SK-N-DZ (cell line): ENCODE measurements at regions not wholly inside any gene's neighbourhood (a gene's known extent, or its start where the extent isn't known, plus 50 kb on each side); places are given as distances from the start of the nearest gene placed in this dataset.
"Not testable (repeated sequence)": the region's sequence is repeated elsewhere in the genome, so short reads cannot be mapped to it uniquely, and the experiment has no call there.

Experiments
- DNase-seq: peaks from one replicate; pipeline ENCODE4 v3.0.0-alpha.2; 2015; ENCODE audit warnings: low spot score

DNA sequence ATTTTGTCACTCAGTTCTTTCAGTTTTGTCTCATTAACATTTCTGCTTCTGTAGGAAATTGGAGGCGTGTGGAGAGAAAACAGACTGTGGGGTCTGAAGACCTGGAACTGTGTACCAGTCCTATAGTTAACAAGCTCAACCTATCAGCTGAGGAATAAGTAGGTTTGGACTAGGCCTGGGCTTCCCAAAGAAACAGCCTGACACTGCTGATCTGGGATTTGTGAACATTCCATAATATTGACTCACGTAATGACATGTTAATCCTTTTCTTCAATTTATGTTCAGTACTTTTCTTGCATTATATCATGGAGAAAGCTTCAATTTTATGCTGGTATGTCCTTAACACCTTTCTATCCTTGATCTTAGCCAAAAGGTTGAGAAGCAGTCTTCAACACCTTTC lies 181.6 kb upstream of the RORA start:
- no peak for DNase-seq

DNA sequence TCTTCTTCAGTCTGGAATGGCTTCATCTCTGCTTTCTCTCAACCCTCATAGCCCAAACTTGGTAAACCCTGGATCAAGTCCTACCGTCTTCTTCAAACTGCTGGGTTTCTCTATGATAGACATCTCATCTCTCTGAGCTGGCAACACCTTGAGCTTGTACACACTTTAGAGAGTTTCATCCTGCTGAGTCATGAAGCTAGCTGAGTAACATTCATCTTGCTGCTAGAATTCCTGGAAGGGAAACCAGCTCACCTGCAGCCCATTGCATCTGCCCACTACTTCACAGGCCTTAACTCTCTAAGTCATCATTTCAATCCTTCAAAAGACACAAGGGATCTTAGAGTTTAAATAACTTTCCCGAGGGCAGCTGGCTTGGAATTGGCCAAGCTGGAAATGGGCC lies 175.5 kb upstream of the RORA start:
- DNase-seq = no peak

DNA sequence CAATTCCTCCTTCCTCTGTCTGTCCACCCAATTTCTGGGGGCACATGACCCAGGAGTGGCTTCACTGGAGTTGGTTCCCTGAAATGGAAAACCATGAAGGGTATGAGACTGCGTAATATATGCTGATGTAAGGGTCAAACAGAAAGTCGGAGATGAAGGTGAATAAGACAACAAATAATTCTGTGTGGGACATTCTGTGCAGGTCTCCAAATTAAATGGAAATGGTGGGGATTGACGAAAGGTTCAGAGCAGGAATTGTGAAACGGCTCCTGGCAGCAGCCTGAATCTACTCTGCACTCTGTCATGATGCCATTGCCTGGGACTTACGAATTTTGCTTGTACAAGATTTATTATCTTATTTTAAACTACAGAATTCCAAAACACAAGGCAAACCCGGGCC lies 174.8 kb upstream of the RORA start:
- no peak for DNase-seq

DNA sequence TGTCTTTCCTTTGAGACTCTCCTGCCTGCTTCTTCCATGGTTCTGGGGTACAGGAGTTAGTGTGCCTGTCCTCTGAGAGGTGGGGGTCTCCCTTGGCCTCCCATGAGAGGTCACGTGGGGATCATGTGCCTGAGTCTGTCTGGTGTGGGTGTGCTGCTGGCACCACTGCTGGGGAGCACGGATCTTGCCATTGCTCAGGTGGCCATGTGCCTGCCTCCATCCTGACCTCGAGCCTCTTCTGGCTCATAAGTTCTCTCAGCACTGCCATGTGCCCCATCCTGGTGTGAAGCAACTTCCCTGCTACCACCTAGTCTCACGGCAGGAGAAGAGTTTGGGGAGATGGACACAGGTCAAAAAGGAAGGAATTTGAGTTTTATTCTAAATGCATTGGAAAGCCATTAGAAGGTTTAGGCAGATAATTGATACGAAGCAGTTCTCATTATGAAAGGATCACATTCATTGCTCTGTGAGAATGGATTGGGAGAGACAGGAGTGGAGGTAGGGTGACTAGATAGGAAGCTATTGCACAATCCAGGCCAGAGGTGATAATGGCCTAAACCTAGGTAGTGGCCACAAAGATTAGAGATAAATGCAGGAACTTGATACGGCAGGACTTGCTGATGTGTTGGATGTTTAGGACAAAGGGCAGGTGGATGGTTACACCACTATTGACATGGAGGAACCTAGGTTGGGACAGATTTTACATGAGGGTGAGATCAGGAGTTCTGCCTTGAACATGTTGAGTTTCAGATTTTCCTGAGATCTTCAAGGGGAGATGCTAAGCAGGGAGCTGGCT lies 173.0 kb upstream of the RORA start:
- DNase-seq = no peak

DNA sequence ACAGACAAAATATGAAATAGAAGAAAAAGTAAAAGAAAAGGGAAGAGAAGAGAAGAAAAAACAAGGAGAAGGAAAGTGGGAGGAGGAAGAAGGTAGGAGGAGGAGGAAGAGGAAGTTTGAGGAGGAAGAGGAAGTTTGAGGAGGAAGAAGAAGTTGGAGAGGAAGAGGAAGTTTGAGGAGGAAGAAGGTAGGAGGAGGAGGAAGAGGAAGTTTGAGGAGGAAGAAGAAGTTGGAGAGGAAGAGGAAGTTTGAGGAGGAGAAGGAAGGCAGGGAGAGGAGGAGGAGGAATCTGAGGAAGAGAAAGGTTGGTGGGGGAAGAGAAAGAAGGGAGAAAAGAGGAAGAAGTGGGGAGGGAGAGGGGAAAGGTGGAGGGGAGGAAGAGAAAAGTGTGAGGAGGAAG lies 169.2 kb upstream of the RORA start:
- no peak for DNase-seq

GRCh38 chr15:61396235-61396919 lies 167.3 kb upstream of the RORA start:
- DNase-seq = no peak

DNA sequence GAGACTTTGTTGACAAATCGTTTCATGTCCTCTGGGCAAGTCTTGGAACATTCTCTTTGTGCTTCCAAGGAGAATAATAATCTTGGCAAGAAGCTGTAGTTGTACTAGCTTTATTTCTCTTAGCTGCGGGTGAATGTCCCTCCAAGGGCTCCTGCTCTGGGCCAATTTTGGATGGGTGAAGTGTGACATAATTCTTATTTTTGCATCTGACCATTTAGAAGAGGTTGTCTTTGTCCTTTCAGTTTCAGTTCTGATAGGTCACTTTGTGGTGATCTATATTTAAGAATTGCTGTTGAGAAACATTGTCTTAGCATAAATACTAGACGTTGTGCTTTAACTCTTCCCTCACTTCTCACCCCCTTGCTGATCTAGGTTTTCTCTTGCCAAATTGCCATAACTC lies 164.8 kb upstream of the RORA start:
- no peak for DNase-seq

- DNase-seq = no peak
Measured at GRCh38 chr15:61393524-61393923, 164.4 kb upstream of the RORA start.

DNA sequence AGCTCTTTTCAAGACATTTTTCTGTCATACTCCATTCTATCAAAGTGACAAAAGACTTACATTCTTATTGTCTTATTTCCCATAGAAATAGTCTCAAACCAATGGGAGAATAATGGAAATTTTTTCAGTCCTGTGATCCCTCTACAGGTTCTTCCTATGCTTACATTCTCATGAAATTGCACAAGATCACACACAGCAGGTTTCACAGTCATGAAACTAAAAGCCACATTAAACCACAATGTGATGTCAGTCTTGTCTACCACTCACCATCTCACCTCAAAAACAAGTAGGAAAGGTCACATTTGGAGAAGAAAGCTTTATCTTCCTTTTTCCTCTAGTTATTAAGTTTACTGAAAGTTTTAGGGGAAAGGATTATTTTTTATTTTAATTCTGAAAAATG lies 161.0 kb upstream of the RORA start:
- DNase-seq = no peak

DNA sequence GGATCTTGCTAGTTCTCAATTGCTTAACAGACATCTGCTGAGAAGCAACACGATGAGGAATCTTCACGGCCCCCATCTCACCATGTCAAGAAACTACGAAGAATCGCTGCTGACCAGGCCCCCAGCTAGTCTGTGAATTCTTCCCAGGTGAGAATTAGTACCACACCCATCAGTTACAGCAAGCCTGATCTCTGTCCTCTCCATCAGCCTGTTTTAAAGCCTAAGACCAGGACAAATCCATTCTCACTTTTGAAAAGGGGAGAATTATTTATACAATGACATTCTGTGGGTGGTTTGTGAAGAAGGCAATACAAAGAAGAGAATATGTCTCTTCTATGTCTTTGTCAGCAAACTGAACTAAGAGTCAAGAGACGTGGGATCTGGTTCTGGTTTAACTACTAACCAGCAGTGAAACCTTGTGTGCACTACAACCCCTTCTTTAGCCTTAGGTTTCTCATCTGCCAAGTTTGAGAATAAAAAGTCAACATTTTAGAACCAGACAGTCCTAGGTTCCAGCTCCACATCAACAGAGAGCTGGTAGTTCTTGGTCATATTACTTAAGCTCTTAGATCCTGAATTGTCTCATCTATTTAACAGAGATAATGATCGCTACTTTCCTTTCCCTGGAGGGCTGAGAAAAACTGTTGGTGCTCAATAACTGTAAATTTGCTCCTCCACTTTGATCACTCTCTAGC lies 160.4 kb upstream of the RORA start:
- no peak for DNase-seq

DNA sequence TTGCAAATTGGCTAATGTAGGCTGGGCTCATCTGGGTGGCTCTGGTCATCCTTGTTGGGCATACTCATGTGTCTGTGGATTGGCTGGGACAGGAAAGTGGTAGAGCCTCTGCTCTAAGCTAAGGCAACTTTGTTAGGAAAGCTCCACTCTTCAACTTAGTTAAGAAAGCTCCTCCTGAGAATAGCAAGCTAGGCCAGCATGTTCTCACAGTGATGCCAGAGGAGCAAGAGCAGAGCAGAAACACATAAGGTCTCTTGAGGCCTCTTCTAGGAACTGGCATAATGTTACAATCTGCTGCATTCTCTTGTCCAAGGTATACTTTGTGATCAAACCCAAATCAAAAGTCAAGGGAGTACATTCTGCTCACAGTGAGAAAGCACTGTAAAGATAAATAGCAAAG lies 158.6 kb upstream of the RORA start:
- no peak for DNase-seq

- no peak for DNase-seq
Measured at GRCh38 chr15:61383421-61383820, 154.3 kb upstream of the RORA start.

DNA sequence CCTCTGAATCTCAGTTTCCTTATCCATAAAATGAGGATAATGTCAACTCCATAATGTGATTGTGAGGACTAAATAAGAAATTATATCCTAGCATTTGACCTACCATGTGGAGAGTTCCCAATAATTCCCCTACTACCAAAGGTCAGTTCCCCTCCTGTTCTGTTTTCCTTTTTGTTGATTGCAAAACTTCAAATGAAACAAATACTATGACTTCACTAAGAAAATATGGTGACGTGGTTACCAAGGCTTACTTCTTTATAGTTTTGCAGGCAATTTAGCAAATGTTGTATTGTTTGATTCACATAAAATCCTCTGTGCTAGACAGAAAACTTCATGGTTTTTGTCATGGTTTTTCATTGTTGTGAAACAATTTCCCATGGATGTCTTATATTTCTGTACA lies 153.8 kb upstream of the RORA start:
- no peak for DNase-seq

- DNase-seq = no peak
Measured at GRCh38 chr15:61381501-61381900, 152.4 kb upstream of the RORA start.

- no peak for DNase-seq
Measured at GRCh38 chr15:61380270-61380669, 151.2 kb upstream of the RORA start.

DNA sequence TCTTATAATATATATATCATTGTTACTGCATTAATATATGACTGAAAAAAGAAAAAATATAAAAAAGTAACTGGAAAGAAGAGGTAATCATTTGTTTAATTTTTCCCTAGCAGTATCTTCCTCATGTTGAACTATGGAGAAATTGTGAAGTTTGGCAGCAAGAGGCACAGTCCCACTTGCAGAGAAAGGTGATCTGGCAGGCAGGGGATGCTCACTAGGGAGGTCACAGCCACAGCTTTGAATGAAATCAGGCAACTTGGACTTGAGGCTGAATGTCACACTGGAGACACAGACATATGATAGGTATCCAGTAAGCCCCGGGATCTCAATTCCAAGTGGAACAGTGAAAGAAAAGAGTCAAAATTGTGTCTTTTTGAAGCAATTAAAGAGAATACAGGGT lies 149.9 kb upstream of the RORA start:
- no peak for DNase-seq

DNA sequence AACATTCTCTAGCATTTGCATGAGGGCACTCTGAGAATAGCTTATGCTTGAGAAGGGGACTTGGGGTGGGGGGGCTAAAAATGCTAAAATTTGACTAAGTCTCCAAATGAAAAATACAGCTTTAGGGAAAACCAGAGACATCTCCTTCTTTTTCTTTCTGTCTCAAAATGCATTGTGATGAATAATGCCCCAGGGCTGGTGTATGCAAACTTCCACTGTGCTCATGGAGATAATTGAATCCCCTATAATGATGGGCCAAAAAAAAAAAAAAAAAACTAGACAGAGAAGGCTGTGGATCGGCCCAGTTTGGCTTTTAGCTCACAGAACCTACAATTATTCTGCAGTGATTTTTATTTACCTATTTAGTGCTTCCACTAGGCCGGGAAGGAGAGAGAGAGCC lies 147.9 kb upstream of the RORA start:
- no peak for DNase-seq

DNA sequence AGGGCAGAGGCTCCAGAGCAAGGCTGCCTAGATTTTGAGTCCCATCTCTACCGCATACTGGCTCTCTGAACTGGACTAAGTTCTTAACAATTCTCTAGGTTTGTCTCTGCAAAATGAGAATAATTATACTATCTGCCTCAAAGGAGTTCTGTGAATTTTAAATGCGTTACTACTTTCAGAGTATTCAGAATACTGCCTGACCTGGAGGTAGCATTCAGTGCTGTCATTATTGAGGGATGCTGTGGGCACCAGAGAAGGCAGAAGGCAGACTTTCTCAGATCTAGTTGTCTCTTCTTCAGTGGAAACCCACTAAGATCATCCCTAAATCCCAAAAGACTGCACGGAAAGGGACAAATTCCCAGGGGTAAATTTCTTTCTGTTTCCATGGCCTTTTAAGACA lies 147.4 kb upstream of the RORA start:
- DNase-seq = no peak

DNA sequence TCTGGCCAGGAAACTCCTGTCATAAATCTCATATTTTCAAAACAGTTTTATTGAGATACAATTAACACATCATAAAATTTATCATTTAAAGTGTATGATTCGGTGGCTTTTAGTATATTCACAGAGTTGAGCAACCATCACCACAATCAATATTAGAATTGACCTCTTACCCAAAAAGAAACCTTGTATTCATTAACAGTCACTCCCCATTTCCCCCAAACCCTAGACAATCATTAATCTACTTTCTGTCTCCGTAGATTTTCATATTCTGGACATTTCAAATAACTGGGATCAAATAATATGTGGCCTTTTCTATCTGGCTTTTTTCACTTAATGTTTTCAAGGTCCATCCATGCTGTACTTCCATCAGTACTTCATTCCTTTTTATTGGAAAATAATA lies 145.7 kb upstream of the RORA start:
- no peak for DNase-seq

GRCh38 chr15:61367953-61368352 lies 138.9 kb upstream of the RORA start:
- DNase-seq = peak; percentile 19

- DNase-seq = peak; percentile 66
Measured at GRCh38 chr15:61364871-61365270, 135.8 kb upstream of the RORA start.

DNA sequence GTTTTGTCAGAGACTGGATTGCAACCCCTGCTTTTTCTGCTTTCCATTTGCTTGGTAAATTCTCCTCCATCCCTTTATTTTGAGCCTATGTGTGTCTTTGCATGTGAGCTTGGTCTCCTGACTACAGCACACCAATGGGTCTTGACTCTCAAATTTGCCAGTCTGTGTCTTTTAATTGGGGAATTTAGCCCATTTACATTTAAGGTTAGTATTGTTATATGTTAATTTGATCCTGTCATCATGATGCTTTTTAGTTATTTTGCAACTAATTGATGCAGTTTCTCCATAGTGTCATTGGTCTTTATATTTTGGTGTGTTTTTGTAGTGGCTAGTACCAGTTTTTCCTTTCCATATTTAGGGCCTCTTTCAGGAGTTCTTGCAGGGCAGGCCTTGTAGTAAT lies 133.8 kb upstream of the RORA start:
- not testable (repeated sequence) for DNase-seq

DNA sequence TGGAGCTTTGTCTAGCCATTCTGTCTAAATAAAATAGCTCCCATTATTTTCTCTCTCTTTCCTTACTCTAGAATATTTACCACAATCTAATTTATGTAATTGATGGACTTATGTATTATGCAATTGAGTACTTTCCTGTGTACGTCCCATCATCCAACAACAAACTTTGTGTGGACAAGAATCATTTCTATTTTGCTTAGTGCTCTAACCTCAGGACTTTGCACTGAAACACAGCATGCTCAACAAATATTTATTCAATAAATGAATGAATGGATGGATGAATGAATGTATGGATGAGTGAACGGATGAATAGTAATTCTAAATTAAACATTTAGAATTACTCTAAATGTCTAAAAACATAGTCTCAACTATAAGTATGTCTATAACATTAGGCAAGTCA lies 115.2 kb upstream of the RORA start:
- DNase-seq = no peak
